Effector memory CD4-positive, alpha-beta T cell (primary cell): ENCODE measurements at regions not wholly inside any gene's neighbourhood (a gene's known extent, or its start where the extent isn't known, plus 50 kb on each side); places are given as distances from the start of the nearest gene placed in this dataset.
"Not testable (repeated sequence)": the region's sequence is repeated elsewhere in the genome, so short reads cannot be mapped to it uniquely, and the experiment has no call there.

Experiments used
- DNase-seq, 3 donors: peaks; one replicate each; pipeline ENCODE4 v3.0.0-alpha.2; 2020
- H3K27ac ChIP-seq: 2 replicates; pipeline ENCODE4 v1.7.0; 2013; ENCODE audit warnings: mild to moderate bottlenecking, low read length, moderate library complexity; ENCODE audit not compliant: insufficient read depth, poor library complexity, severe bottlenecking
- H3K27me3 ChIP-seq: replicated peaks from 2 replicates; pipeline ENCODE4 v1.7.0; 2013; ENCODE audit warnings: mild to moderate bottlenecking, low read length; ENCODE audit not compliant: insufficient read depth, control insufficient read depth, poor library complexity, severe bottlenecking
- H3K36me3 ChIP-seq: 2 replicates; pipeline ENCODE4 v1.7.0; 2013; ENCODE audit warnings: mild to moderate bottlenecking, low read length, moderate library complexity; ENCODE audit not compliant: control insufficient read depth, insufficient read depth
- H3K4me1 ChIP-seq: 2 replicates; pipeline ENCODE4 v1.7.0; 2013; ENCODE audit warnings: low read length, mild to moderate bottlenecking; ENCODE audit not compliant: control insufficient read depth, insufficient read depth, poor library complexity, severe bottlenecking
- H3K4me3 ChIP-seq: 2 replicates; pipeline ENCODE4 v1.7.0; 2013; ENCODE audit warnings: low read length, low read depth, mild to moderate bottlenecking; ENCODE audit not compliant: insufficient read depth, poor library complexity, severe bottlenecking
- H3K9me3 ChIP-seq: 2 replicates; pipeline ENCODE4 v1.7.0; 2013; ENCODE audit warnings: mild to moderate bottlenecking, low read length, moderate library complexity; ENCODE audit not compliant: control insufficient read depth

DNA sequence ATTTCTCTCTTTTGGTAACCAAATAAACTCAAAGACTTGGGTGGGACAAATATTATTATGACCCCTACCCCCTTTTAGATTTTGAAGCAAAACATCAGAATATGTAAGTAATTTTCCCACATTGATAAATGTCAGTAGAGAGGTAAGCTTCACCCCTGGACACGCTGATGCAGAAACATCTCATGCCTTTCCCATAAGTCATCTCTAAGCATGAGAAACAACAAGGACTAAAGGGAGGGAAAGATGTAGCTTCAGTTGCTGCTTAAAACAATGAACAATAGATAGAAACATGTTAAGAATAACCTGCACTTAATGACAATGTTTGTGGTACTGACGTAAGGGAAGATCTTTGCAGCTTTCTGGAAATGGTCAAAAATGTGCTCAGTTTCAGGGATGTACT lies 56.3 kb upstream of the SLC8A3 start:
- Histone ChIP-seq H3K27ac (no peak overlapping the region), H3K4me3 (no peak overlapping the region), H3K27me3 (no peaks in the 10 kb centered on the region), H3K9me3 (no peaks in the 10 kb centered on the region), H3K4me1 (no peaks in the 10 kb centered on the region), H3K36me3 (no peaks in the 10 kb centered on the region)
- no peak for DNase-seq

GRCh38 chr14:70239802-70240201 lies 51.1 kb upstream of the SLC8A3 start:
- H3K4me3 ChIP-seq, result no peak overlapping the region
- H3K27me3 ChIP-seq, result no peaks in the 10 kb centered on the region

DNA sequence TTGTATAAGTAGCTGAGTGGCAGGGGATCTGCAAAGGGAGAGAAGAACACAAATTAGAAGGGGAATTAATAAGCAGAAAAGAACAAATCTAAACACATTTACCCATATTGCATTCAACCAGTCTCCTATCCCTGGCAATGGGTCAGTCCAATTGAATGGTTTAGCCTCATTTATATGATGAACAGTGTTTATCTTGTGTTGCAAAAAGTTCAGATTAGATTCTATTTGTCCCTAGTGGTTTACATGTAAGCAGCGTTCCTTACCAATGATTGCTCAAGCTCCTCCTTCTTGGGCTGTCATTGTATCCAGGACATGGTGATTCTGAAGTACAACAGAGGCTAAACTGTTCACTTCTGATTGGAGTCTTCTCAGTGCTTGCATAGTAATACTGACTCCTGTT lies 49.9 kb upstream of the SLC8A3 start:
- not testable (repeated sequence) for H3K9me3 ChIP-seq, H3K27ac ChIP-seq, H3K27me3 ChIP-seq, DNase-seq, H3K36me3 ChIP-seq, H3K4me1 ChIP-seq, H3K4me3 ChIP-seq

More at GRCh38 chr14:70239802-70240201, 51.1 kb upstream of the SLC8A3 start:
- H3K4me1 ChIP-seq, result no peaks in the 10 kb centered on the region
- H3K27ac ChIP-seq, result no peak overlapping the region
- no peaks in the 10 kb centered on the region for H3K36me3 ChIP-seq
- no peak for DNase-seq
- no peaks in the 10 kb centered on the region for H3K9me3 ChIP-seq
